ENCODE measurements at regions not wholly inside any gene's neighbourhood (a gene's known extent, or its start where the extent isn't known, plus 50 kb on each side); places are given as distances from the start of the nearest gene placed in this dataset.

- DNase-seq (ENCODE audit: low read depth in 1 of 2, low spot score in 1 of 2) = no peak
These were observed 61.7 kb upstream of the ARID2 start for GRCh38 chr12:45667761-45668160.

- no peak for DNase-seq (ENCODE audit: low read depth in 1 of 2, low spot score in 1 of 2)
These were observed 60.9 kb upstream of the ARID2 start for GRCh38 chr12:45668641-45669040.

- DNase-seq (ENCODE audit: low read depth in 1 of 2, low spot score in 1 of 2) = no peak
These were observed 60.4 kb upstream of the ARID2 start for GRCh38 chr12:45669093-45669492.

GRCh38 chr12:45669792-45670191 lies 59.7 kb upstream of the ARID2 start:
- DNase-seq (ENCODE audit: low read depth in 1 of 2, low spot score in 1 of 2) = no peak

- no peak for DNase-seq (ENCODE audit: low read depth in 1 of 2, low spot score in 1 of 2)
These were observed 59.0 kb upstream of the ARID2 start for GRCh38 chr12:45670346-45671065.

- DNase-seq (ENCODE audit: low read depth in 1 of 2, low spot score in 1 of 2) = no peak
These were observed 58.3 kb upstream of the ARID2 start for GRCh38 chr12:45671254-45671653.

GRCh38 chr12:45674181-45674977 lies 55.1 kb upstream of the ARID2 start:
- no peak for DNase-seq (ENCODE audit: low read depth in 1 of 2, low spot score in 1 of 2)

- no peak for DNase-seq (ENCODE audit: low read depth in 1 of 2, low spot score in 1 of 2)
These were observed 54.0 kb upstream of the ARID2 start for GRCh38 chr12:45675534-45675933.

Measured in activated T-helper 1 cell treated with anti-CD3 and anti-CD28 coated beads, Interleukin-2, amount 50 U/mL, for 16 hours (primary cell).